Right atrium auricular region (tissue), 2 donors: ENCODE measurements at regions not wholly inside any gene's neighbourhood (a gene's known extent, or its start where the extent isn't known, plus 50 kb on each side); places are given as distances from the start of the nearest gene placed in this dataset.

Source experiments
- DNase-seq: peaks from one replicate; pipeline ENCODE4 v3.0.0-alpha.2; 2019; ENCODE audit warnings: low spot score
- H3K27ac ChIP-seq, 2 donors: fragments of 200-600 bp; sonication (generic); 1 replicate in 1 of 2; 2 replicates in 1 of 2; pipeline ENCODE4 v1.5.1; 2016 to 2019
- H3K27me3 ChIP-seq, 2 donors: fragments of 200-600 bp; sonication (generic); one replicate each; pipeline versions ENCODE4 v1.5.1 to v1.6.0; 2017 to 2019
- H3K36me3 ChIP-seq: fragments of 200-600 bp; sonication (generic); one replicate; pipeline ENCODE4 v1.5.1; 2016
- H3K4me1 ChIP-seq, 2 donors: fragments of 200-600 bp; sonication (generic); one replicate each; pipeline versions ENCODE4 v1.5.1 to v1.6.0; 2017 to 2019
- H3K4me3 ChIP-seq, 2 donors: fragments of 200-600 bp; sonication (generic); 1 replicate in 1 of 2; 2 replicates in 1 of 2; pipeline ENCODE4 v1.5.1; 2017 to 2019; ENCODE audit warnings: mild to moderate bottlenecking in 1 of 2, moderate library complexity in 1 of 2
- H3K9me3 ChIP-seq, 2 donors: fragments of 200-600 bp; sonication (generic); one replicate each; pipeline ENCODE4 v1.5.1; 2019
- CTCF ChIP-seq, 2 donors: fragments of 200-600 bp; sonication (generic); IDR thresholded peaks; one replicate each; pipeline ENCODE4 v1.5.1; 2019; ENCODE audit warnings: antibody characterized with exemption in 2 of 2

- H3K27ac ChIP-seq = no peak overlapping the region
- no peaks in the 10 kb centered on the region for H3K9me3 ChIP-seq
- H3K36me3 ChIP-seq = no peaks in the 10 kb centered on the region
- H3K4me3 ChIP-seq = no peak overlapping the region
- TF ChIP-seq CTCF (IDR thresholded peaks at IDR 0.05) = no peak
- DNase-seq = no peak
- no peaks in the 10 kb centered on the region for H3K27me3 ChIP-seq
- no peaks in the 10 kb centered on the region for H3K4me1 ChIP-seq
Measured at GRCh38 chr13:72545030-72545719, 182.3 kb downstream of the MZT1 start.

GRCh38 chr13:72544042-72544441, 183.4 kb downstream of the MZT1 start:
- no peak for DNase-seq
- Histone ChIP-seq H3K4me1 (no peaks in the 10 kb centered on the region), H3K27me3 (no peaks in the 10 kb centered on the region), H3K4me3 (no peak overlapping the region), H3K36me3 (no peaks in the 10 kb centered on the region), H3K27ac (no peak overlapping the region), H3K9me3 (no peaks in the 10 kb centered on the region)
- TF ChIP-seq CTCF (IDR thresholded peaks at IDR 0.05) = no peak

- DNase-seq = no peak
- H3K4me1 ChIP-seq = no peaks in the 10 kb centered on the region
Measured at GRCh38 chr13:72542241-72542640, 185.2 kb downstream of the MZT1 start.

GRCh38 chr13:72541674-72542073, 185.8 kb downstream of the MZT1 start:
- no peaks in the 10 kb centered on the region for H3K36me3 ChIP-seq

More at GRCh38 chr13:72542241-72542640, 185.2 kb downstream of the MZT1 start:
- Histone ChIP-seq H3K9me3 (no peaks in the 10 kb centered on the region), H3K4me3 (no peak overlapping the region), H3K36me3 (no peaks in the 10 kb centered on the region), H3K27ac (no peak overlapping the region), H3K27me3 (no peaks in the 10 kb centered on the region)
- no peak for TF ChIP-seq CTCF (IDR thresholded peaks at IDR 0.05)

GRCh38 chr13:72540881-72541280, 186.5 kb downstream of the MZT1 start:
- H3K27ac ChIP-seq = no peak overlapping the region
- H3K4me1 ChIP-seq = no peaks in the 10 kb centered on the region
- no peak for TF ChIP-seq CTCF (IDR thresholded peaks at IDR 0.05)
- no peaks in the 10 kb centered on the region for H3K27me3 ChIP-seq
- no peak overlapping the region for H3K4me3 ChIP-seq
- no peak for DNase-seq
- H3K9me3 ChIP-seq = no peaks in the 10 kb centered on the region
- H3K36me3 ChIP-seq = no peaks in the 10 kb centered on the region

More at GRCh38 chr13:72541674-72542073, 185.8 kb downstream of the MZT1 start:
- no peak for TF ChIP-seq CTCF (IDR thresholded peaks at IDR 0.05)
- DNase-seq = no peak
- Histone ChIP-seq H3K27me3 (no peaks in the 10 kb centered on the region), H3K4me3 (no peak overlapping the region), H3K9me3 (no peaks in the 10 kb centered on the region), H3K4me1 (no peaks in the 10 kb centered on the region), H3K27ac (no peak overlapping the region)

- H3K4me3 ChIP-seq = no peak overlapping the region
- H3K36me3 ChIP-seq = no peaks in the 10 kb centered on the region
- H3K9me3 ChIP-seq = no peaks in the 10 kb centered on the region
- DNase-seq = no peak
- H3K27ac ChIP-seq = no peak overlapping the region
- no peaks in the 10 kb centered on the region for H3K4me1 ChIP-seq
- TF ChIP-seq CTCF (IDR thresholded peaks at IDR 0.05) = no peak
- no peaks in the 10 kb centered on the region for H3K27me3 ChIP-seq
Measured at GRCh38 chr13:72539925-72540324, 187.5 kb downstream of the MZT1 start.
